A549 (cell line): ENCODE measurements at regions not wholly inside any gene's neighbourhood (a gene's known extent, or its start where the extent isn't known, plus 50 kb on each side); places are given as distances from the start of the nearest gene placed in this dataset.

Experiments used
- BHLHE40 ChIP-seq: IDR thresholded peaks from 2 replicates; pipeline ENCODE4 v1.6.1; 2012; ENCODE audit warnings: low read depth, low read length, inconsistent platforms
- FOSL2 ChIP-seq, 2 experiments: fragments of 450-650 bp in 1 of 2; fragments of >200 bp in 1 of 2; sonication (Bioruptor Twin) in 1 of 2; formaldehyde crosslinking; IDR thresholded peaks; 2 replicates each; pipeline versions ENCODE4 v1.5.0 to v1.6.1; 2016 to 2020; ENCODE audit warnings: mild to moderate bottlenecking in 1 of 2, moderate library complexity in 1 of 2
- SMC3 ChIP-seq: fragments of >200 bp; sonication (Bioruptor Twin); formaldehyde crosslinking; IDR thresholded peaks from 3 replicates; pipeline ENCODE4 v1.6.1; 2018; ENCODE audit warnings: inconsistent platforms
- TF ChIP-seq, protein P1 (sequence below): fragments of >200 bp; sonication (Bioruptor Twin); formaldehyde crosslinking; IDR thresholded peaks from 3 replicates; pipeline ENCODE4 v1.5.1; 2016
- TF ChIP-seq, protein P2 (sequence below): fragments of 200-600 bp; sonication (generic); IDR thresholded peaks from 2 replicates; pipeline ENCODE4 v1.6.1; 2016; ENCODE audit warnings: antibody characterized with exemption, mild to moderate bottlenecking, moderate library complexity
- TF ChIP-seq, protein P3 (sequence below): fragments of 450-650 bp; IDR thresholded peaks from 2 replicates; pipeline ENCODE4 v1.6.1; 2014; ENCODE audit warnings: antibody characterized with exemption

DNA sequence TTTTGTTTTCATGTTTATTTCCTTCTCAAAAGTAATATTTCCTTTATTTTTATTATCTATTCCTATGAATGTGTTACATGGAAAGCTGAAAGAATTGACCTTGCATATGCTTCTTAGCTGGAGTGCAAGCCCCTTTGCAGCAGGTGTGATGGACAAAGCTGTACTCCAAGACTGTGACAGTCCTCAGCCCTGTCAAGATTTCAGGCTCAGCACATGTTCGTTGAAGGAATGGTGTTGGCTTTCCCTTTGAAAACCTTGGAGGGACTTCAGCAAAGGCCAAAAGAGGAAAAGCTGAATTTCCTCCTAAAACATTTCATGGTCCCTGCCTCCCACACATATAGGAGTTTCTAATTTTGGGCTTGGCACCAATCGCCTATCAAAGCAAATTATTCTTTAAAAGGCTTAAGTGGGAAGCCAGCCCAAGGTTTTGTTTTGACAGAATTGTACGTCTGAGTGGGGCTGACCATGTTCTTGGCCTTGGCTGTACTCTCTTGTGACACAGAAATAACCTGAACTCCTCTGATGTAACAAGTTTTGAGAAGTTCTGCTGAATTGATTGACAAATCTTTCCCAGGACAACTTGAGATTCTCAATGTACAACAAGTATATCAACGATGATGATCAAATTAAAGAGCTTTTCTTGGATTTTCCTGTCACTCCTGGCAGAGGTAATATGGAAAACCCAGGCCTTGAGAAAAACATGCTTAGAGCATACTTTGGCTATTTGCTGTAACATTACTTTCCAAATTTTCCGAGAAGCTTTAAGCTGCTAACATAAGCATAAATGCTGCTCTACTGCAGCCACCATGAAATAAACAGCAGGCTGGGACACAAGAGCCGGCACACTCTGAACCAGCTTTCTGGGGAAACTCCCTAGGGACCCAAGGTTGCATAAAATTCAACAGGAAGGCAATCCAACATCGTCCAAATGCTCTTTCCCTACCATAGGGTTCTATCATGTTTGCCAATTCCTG, 135.7 kb upstream of the ZNF648 start:
- TF ChIP-seq, protein P1, sequence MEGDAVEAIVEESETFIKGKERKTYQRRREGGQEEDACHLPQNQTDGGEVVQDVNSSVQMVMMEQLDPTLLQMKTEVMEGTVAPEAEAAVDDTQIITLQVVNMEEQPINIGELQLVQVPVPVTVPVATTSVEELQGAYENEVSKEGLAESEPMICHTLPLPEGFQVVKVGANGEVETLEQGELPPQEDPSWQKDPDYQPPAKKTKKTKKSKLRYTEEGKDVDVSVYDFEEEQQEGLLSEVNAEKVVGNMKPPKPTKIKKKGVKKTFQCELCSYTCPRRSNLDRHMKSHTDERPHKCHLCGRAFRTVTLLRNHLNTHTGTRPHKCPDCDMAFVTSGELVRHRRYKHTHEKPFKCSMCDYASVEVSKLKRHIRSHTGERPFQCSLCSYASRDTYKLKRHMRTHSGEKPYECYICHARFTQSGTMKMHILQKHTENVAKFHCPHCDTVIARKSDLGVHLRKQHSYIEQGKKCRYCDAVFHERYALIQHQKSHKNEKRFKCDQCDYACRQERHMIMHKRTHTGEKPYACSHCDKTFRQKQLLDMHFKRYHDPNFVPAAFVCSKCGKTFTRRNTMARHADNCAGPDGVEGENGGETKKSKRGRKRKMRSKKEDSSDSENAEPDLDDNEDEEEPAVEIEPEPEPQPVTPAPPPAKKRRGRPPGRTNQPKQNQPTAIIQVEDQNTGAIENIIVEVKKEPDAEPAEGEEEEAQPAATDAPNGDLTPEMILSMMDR, result no peak
- TF ChIP-seq, protein P2, sequence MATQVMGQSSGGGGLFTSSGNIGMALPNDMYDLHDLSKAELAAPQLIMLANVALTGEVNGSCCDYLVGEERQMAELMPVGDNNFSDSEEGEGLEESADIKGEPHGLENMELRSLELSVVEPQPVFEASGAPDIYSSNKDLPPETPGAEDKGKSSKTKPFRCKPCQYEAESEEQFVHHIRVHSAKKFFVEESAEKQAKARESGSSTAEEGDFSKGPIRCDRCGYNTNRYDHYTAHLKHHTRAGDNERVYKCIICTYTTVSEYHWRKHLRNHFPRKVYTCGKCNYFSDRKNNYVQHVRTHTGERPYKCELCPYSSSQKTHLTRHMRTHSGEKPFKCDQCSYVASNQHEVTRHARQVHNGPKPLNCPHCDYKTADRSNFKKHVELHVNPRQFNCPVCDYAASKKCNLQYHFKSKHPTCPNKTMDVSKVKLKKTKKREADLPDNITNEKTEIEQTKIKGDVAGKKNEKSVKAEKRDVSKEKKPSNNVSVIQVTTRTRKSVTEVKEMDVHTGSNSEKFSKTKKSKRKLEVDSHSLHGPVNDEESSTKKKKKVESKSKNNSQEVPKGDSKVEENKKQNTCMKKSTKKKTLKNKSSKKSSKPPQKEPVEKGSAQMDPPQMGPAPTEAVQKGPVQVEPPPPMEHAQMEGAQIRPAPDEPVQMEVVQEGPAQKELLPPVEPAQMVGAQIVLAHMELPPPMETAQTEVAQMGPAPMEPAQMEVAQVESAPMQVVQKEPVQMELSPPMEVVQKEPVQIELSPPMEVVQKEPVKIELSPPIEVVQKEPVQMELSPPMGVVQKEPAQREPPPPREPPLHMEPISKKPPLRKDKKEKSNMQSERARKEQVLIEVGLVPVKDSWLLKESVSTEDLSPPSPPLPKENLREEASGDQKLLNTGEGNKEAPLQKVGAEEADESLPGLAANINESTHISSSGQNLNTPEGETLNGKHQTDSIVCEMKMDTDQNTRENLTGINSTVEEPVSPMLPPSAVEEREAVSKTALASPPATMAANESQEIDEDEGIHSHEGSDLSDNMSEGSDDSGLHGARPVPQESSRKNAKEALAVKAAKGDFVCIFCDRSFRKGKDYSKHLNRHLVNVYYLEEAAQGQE, result no peak
- no peak for TF ChIP-seq SMC3
- no peak for TF ChIP-seq BHLHE40
- TF ChIP-seq FOSL2 (IDR thresholded peaks at IDR 0.05), result no peak
- no peak for TF ChIP-seq FOSL2 (CRISPR knock-in tag; IDR thresholded peaks at IDR 0.05)
- TF ChIP-seq, protein P3, sequence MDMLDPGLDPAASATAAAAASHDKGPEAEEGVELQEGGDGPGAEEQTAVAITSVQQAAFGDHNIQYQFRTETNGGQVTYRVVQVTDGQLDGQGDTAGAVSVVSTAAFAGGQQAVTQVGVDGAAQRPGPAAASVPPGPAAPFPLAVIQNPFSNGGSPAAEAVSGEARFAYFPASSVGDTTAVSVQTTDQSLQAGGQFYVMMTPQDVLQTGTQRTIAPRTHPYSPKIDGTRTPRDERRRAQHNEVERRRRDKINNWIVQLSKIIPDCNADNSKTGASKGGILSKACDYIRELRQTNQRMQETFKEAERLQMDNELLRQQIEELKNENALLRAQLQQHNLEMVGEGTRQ, result no peak
